ENCODE measurements at regions not wholly inside any gene's neighbourhood (a gene's known extent, or its start where the extent isn't known, plus 50 kb on each side); places are given as distances from the start of the nearest gene placed in this dataset.
A peak's percentile ranks its signal among the peaks of the same experiment; 100 is the strongest.

DNA sequence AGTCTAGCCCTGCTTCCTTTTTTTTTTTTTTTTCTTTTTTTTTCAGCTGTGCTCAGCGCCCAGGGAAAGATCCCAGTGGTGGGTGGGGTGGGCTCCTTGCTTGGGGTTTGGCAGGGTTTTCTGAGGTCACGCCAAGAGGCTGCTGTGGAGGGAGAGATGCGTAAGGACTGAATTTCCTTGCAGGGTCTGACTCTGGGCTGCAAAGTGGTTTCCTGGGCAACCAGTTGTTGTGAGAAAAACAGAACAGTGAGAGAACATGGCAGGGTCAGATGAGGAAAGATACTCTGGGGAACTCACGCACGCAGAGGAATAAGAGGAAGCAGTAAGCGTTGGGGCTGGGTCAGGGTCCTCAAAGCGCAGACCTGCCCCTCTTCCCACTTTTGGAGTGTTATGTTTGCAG lies 119.5 kb downstream of the IRF8 start:
- DNase-seq, result peak; percentile 63

DNA sequence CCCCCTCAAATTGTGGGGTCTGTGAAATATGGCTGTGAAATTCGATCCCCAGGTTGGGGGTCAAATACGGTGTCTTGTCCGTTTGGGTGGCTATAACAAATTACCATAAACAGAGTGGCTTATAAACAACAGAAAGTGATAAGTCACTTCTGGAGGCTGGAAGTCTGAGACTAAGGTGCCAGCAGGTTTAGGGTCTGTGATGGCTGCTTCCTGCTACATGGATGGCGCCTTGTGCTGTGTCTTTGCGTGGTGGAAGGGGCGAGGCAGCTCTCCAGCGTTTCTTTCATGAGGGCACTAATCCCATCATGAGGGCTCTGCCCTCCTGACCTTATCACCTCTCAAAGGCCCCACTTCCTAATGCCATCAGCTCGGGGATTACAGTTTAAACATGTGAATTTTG lies 120.0 kb downstream of the IRF8 start:
- no peak for DNase-seq

DNA sequence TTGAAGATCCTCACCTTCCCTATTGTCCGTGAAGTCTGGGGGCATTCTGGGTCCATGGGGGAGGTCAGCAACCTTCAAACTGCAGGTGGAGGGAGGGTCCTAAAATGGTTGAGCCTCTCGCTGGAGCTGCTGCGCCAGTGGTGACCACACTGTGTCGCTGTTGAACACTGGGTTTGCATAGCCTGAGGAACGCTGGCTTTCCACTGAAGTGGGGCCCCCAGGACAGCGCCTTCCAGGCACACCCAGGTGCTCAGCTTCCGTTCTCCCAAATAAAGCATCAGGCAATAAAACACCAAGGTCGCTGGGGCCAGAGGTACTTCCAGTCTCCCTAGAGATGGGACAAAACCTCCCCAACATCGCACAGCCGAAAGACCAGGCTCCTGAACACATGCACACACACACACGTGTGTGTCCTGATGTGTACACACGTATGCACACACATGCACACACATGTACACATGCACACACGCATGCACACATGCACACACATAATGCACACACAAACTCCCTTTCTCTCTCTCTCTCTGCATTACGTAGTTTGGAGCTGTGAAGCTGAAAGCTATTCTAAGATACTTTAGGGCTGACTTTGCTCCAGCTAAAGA lies 120.6 kb downstream of the IRF8 start:
- no peak for DNase-seq

DNA sequence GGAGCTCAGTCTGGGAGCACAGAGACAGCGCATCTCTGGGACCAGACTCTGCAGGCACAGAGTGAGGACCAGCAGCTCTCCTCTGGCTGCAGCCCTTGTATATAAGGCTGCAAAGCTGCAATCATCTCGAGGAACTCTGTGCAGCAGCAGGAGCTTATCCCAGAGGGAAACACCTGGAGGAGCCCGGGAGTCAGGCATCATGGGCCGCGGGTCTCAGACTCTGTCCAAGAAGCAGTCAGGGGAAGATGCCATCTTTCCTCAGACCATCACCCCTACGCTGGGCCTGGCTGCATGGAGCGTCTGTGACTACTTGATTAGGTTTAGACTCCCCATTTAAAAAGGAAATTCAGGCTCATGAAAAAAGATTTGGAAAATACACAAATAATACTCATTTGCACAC lies 122.0 kb downstream of the IRF8 start:
- no peak for DNase-seq

DNA sequence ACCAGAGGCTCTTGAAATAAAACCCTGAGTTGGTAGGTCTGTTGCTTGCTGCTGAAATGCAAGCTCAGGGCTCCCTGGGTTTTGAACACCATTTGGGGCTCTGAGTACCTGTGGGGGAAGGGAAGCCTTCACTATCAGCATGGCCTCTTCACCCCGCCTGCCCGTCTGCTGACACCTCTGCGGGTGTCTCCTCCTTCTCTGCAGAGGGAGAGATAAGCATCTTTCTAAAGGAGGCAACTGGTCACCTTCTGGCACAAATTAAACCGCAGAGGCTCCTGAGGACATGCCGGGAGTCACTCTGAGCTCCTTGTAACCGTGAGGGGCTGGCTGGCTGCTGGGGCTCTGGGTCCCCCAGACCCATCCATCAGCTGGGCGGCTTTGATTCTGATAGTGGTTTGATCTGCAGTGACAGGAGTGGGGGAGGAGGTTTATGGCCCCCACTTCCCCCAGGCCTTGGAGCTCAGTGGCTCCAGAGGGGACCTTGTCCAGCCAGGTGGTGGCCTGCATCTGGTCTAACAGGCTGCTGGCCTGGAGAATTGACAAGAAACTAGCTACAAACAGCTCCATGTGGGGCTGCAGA lies 123.5 kb downstream of the IRF8 start:
- no peak for DNase-seq

DNA sequence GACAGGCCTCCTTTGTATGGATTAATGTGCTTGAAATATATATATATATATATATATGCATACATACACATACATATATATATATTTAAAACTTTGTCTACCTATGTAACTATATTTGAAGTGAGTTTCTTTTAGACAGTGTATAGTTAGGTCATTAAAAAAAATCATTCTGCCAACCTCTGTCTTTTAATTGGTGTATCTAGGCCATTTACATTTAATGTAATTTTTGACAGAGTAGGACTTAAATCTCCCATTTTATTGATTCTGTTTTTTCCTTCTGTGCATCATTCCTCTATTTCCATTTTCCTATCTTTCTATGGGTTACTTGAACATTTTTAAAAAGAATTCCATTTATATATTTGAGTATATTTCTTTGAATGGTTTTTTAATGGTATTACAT lies 125.2 kb downstream of the IRF8 start:
- DNase-seq, result no peak

DNA sequence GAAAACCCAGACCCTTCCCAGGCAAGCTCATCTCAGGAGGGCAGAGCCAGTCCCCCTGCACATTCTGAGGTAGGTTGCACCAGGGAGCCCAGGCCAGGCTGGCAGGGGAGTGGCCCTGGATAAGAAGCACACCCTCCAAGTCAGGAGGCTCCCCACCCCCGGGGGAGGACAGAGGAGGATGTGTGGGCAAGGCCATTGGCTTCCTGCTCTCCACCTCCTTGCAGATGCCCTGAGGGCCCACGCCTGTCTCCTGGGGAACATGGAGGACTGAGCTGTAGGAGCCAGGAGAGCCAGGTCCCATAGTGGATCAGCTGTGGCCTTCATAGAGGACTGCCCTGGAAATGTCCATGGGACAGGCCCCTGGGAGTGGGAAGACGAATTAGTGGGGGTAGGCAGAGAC lies 126.7 kb downstream of the IRF8 start:
- no peak for DNase-seq

DNA sequence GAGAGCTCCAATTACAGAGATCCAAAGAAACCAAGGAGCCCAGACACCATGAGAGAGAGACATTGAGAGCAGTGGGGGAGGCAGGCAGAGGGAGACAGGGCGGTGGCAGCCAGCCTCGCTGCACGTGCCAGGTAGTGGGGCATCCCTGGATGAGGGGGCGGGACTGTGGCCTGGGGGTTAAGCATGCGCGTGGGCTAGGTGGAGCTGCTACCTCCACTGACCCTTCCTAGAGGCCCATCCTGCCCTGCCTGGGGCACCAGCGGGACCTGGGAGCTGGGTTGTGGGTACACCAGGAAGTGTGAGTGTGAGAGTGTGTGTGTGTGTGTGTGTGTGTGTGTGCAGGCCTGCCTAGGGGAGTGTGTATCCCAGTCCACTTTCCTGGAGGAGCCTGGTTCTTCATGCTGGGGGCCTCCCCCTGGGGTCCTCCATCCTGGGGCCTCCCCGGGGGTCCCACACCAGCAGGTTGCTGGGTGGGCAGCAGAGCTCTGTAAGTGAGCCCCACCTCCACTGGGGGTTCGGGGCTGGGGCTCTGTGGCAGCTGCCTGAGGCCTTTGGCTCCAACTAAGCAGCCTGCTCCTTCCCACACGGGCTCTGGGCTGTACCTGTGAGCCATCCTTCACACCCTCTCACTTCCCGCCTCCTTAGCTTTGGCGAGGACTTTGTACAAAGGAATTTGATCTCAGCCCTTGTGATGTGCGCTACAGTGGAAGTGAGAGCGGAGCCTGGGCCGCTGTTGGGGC lies 127.4 kb downstream of the IRF8 start:
- no peak for DNase-seq

DNA sequence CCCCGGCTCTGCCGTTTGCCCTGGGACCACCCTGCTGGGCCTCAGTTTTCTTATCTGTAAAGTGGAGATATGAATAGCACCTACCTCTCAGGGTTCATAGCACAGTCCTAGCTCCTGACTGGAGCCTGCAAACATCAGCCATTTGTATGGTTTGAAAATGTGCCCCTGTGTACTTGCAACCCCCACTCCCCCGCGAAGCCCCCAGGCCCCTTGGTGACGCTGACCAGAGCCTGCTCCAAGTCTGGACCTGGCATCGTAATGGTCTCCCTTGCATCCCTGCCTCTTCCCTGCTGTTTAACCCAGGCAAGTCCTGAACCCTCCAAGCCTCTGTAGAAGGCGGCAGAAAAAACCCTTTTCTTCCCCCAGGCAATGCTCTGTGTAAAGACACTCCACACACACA lies 128.0 kb downstream of the IRF8 start:
- no peak for DNase-seq

DNA sequence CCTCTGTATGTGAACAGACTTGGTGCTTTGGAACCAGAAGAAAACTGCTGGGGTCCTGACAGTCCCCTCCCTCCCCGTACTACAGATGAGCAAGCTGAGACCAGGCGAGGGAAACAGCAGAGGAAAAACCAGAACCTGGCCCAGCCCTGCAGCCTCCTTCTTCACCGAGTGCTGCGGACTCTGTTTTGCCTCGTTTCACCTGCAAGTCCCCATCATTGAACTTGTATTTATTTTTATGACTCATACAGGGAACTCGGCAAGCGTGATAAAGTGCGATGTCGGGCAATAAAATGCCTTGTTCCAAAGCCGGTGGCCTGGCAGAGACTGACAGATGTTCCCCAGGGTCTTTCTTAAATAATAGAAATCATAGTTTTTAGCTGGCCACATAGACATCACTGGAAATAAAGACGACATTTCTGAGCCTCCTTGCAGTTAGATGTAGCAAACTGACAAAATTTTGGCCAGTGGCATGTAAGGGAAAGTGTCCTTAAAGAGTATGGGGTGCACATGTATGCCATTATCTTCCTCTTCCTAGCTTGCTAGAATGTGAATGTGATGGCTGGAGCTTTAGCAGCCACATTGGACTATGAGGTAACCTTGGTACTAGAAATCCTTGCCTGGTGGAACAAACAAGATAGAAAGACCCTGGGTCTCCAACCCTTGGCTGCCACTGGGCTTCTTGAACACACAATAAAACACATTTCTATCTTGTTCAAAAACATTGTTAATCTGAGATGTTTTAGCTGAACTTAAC lies 128.6 kb downstream of the IRF8 start:
- DNase-seq, result no peak

DNA sequence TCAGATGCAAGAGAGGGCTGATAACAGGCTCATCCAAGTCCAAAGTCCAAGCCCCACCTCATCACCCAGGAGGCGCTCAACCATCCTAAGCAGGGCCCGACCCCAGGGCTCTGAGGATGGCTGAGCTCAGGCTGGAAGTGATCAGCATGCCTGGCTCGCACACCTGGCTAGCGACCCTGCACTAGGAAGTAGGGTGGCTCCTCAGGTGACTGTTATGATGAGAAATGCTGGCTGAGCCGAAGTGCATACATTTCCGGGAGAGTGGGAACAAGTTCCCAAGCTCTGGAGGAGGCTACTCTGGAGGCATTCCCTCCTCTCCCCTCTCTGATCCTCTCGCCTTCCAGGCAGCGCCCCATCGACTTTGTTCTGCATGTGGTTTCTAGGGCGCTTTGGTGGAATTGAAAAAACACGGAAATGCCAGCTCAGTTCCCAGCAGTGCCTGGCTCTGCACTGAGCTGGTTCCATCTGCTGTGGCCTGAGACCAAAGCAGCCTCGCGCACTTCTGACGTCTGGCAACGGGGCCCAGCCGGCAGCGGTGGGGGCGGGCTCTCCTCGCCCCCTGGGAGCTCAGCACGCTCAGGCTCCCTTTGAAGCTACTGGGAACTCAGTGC lies 130.3 kb downstream of the IRF8 start:
- no peak for DNase-seq

DNA sequence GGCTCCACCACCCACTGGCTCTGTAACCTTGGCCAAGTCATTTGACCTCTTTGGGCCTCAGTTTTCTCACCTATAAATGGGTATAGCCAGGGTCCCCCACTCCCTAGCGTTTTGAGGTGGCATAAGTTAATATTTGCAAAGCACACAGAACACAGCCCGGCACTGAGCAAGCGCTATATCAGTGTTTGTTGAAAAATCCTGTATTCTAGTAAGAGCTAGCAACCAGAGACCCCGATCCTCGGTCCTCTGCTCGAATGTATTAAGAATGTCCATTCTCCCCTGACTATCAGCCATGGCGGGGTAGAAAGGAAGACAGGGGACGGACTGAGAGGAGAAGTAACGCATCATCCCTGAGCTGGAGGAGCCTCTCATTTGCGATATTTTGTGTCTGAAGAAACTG lies 131.2 kb downstream of the IRF8 start:
- no peak for DNase-seq

DNA sequence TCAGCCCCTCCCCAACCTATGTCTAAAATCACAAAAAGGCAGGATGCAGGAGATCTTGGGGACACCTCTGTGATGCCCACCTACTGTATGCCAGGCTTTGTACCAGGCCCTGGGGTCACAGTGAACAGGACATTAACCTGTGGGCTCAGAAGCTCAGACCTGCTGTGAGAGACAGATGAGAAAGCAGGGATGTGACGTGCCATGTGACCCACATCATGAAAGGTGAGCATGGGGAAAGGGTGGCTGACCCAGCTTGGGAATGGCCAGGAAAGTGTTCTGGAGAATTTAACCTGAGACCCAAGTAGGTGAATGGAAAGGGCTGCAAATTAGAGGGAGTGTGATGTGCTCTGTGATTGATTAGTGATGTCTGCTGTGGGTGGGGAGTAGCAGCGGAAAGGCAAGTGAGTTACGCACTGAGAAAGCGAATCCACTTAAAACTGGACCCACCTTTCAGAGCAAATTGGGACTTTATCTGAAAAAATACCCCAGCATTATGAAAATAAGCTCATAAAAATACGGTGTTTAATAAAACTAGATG lies 132.2 kb downstream of the IRF8 start:
- DNase-seq, result no peak

DNA sequence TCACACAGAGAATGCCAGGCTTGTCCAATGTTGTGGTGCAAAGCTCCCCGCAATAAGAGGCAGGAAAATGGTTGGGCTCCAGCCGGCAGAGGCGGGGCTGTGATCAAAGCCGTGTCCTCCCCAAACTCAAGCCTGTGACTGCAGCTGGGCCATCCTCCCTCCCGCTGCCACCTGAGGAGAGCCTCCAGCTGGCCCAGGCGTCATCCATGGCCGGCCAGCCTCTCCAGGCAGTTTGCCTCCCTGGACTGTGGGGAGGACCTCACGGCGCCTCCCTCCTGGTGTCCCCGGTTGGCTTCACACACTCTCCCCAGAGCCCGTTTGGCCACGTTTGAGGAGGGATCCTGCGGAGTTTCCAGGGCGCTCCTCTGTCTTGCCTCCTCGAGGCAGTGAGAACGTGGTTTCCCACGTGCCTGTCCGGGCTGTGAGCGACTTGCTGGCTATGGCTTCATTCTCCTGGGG lies 134.1 kb downstream of the IRF8 start:
- DNase-seq, result peak; percentile 80

DNA sequence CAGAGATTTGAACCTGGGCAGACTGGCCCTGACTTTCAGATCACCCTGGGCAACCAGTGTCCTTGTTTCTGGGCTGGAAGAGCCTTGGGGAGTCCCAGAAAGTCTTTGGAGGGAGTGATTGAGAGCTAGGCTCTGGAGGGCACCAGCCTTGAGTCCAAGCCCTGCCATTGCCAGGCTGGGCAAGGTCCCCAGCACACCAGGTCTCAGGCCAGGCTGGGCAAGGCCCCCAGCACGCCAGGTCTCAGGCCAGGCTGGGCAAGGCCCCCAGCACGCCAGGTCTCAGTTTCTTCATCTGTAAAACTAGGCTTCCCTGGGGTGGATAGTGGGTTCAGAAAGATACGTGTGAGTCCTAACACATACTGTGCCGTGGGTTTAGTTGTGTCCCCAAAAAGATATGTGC lies 135.0 kb downstream of the IRF8 start:
- no peak for DNase-seq

DNA sequence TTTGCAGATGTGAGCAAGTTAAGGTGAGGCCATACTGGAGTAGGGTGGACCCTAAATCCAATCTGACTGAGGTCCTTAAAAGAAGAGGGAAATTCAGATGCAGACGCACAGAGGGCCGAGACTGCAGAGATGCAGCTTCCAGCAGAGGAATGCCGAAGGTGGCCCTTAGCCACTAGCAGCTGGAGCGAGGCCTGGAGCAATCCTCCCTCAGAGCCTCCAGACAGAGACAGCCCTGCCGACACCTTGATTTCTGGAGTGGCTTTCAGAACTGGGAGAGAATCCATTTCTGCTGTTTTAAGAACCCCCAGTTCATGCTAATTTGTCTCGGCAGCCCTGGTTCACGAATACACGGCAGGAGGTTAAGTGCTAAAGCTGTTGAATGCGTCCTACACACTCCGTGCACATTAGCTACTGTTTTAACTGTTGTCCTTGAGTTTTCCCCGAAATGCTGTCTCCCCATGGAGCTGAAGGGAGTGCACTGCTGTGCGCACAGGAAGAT lies 135.5 kb downstream of the IRF8 start:
- no peak for DNase-seq

DNA sequence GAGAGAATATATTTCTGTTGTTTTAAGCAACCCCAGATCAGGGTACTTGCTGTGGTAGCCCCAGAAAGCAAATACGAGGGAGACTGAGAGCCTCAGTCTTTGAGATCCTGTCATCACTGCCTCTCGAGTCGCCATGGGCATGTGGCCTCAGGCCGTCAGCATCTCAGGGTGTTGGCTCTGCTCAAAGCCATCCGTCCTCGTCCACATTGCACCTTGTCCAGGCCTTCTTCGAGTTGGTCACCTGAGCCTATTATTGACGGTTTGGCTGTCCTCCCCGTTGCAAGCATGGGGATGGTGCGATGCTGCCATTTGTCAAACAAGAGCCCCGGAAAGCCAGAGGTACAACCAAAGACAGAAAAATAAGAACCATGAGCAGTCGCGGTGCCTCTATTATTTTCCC lies 136.9 kb downstream of the IRF8 start:
- no peak for DNase-seq

DNA sequence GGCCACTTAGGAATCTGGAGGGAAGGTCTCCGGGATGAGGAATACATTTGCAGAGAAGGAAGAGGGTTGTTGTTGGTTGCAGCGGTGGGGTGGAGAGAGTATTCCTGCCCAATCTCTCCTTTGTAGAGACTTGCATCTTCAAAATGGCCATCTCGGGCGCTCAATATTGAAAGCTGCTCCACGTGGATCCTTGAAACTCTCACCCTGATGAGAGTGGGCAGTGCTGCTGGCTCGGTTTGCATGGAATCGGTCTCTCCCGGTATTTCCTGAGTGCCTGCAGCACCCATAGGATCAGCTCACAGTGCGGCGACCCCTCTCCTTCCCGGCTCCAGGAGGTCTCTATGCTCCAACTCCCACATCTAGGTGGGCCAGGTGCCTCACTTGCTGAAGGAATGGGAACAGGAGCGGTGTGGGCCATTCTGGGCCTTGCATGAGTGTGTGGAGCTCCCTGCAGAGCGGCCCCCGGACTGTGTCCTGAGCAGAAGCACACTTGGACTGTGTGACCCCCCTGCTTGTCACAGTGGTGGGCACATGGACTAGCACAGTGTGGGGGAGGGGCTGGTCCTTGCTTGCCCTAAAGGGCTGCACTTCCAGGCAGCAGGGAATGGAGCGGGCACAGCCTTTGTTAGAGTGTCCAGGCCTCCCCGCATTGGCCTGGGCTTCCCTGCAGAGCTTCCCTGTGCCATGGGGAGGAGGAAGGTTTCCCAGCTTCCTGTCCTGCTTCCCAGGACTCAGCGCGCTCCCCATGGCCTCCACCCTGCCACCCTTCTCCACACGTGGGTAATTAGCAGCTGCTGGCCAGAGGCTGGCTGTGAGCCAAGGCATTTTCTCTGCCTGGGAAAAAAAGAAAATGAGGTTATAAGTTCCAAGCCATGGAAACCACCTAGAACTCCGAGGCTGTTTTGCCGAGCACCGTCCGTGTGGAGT lies 139.3 kb downstream of the IRF8 start:
- DNase-seq, result no peak

DNA sequence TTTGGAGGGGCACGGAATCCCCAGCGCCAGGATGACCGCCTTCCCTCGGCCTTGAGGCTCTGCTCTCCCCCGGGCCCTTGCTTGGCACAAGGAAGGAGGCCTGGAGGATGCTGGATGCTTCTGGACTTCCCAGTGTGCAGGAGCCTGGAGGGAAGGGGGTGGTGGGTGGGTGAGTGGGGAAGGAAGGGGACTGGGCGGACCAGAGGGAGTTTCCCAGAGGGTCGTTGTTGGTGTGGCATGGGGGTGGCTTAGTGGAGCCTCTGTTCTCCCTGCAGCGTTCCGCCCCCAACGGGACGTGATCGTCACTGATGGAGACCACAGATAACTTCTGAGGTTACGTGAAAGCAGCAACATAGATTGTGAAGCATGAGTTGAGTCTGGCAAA lies 140.0 kb downstream of the IRF8 start:
- no peak for DNase-seq

DNA sequence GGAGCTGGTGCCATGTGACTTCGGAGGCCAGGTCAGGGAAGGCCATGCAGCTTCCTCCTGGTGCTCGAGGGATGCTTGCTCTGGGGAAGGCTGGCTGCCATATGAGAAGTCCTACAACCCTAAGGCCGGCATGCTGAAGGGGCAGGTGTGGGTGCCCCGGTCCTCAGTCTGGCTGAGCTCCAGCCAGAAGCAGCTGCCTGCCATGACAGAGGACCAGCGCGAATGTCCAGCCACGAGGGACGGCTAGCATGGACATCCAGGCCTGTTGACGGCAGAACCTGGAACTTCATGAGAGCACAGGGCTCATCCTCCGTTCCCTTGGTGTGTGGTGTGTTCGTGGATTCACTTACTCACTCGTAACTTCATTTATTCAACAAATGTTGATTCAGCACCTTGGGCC lies 140.6 kb downstream of the IRF8 start:
- no peak for DNase-seq

DNA sequence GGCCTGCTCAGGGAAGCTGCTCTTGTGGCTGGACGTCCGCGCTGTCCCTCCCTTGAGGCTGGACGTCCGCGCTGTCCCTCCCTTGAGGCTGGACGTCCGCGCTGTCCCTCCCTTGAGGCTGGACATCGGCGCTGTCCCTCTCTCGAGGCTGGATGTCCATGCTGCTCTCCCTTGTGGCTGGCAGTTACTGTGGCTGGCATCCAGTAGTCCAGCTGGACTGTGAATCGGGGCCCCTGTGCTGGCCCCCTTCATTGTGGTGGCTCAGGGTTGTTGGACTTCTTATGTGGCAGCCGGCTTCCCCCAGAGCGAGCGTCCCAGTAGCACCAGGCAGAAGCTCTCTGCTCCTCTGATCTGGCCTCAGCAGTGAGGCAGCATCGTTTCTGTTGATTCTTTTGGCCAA lies 141.5 kb downstream of the IRF8 start:
- DNase-seq, result no peak
